ENCODE measurements at regions not wholly inside any gene's neighbourhood (a gene's known extent, or its start where the extent isn't known, plus 50 kb on each side); places are given as distances from the start of the nearest gene placed in this dataset.

DNA sequence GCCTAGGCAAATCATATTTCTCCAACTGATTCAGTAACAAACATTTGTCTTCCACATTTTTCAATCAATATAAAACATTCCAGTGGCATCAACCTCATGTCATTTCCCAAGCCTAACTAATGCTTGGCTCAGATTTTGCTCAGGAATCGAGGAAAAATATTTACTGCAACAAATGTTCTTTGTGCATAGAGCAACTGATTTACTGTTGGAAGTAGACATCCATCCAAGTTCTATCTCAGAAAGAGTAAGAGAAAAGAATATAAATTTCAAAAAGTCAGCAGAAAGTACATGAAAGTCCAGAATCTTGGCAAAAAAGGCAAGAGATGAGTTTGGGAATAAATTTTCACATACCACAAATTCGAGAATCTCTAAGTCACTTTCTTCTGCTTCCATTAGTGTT, 2245.0 kb upstream of the RAG2 start:
- Histone ChIP-seq H3K4me1 (ENCODE audit: control insufficient read depth in 1 of 2, insufficient read depth in 2 of 2, low read length in 2 of 2) (no peaks in the 10 kb centered on the region), H4K20me1 (ENCODE audit: insufficient read depth) (no peaks in the 10 kb centered on the region), H3K27ac (ENCODE audit: low read depth, low read length) (no peak overlapping the region), H3K36me3 (ENCODE audit: control insufficient read depth in 1 of 2, insufficient read depth in 2 of 2, low read length in 2 of 2) (no peaks in the 10 kb centered on the region), H3K4me3 (replicated peaks in 1 of 2; ENCODE audit: low read depth in 1 of 2, low read length in 2 of 2) (no peak overlapping the region), H3K4me2 (ENCODE audit: low read length) (no peak overlapping the region), H3K9ac (ENCODE audit: low read length) (no peak overlapping the region), H3K27me3 (ENCODE audit: insufficient read depth, low read length) (no peaks in the 10 kb centered on the region), H3K9me2 (ENCODE audit: insufficient read depth) (no peaks in the 10 kb centered on the region), H2AFZ (ENCODE audit: low read depth, low read length, poor library complexity, severe bottlenecking) (no peak overlapping the region), H3K79me2 (ENCODE audit: insufficient read depth, low read length) (no peaks in the 10 kb centered on the region), H3K9me3 (ENCODE audit: control insufficient read depth in 1 of 2, insufficient read depth in 1 of 2, low read depth in 1 of 2, low read length in 2 of 2) (peaks cover 4 to 12% of the 10 kb centered on the region in 2 experiments; a peak in 2 of 4 replicates)
- ATAC-seq = no peak
- TF ChIP-seq, protein P1, sequence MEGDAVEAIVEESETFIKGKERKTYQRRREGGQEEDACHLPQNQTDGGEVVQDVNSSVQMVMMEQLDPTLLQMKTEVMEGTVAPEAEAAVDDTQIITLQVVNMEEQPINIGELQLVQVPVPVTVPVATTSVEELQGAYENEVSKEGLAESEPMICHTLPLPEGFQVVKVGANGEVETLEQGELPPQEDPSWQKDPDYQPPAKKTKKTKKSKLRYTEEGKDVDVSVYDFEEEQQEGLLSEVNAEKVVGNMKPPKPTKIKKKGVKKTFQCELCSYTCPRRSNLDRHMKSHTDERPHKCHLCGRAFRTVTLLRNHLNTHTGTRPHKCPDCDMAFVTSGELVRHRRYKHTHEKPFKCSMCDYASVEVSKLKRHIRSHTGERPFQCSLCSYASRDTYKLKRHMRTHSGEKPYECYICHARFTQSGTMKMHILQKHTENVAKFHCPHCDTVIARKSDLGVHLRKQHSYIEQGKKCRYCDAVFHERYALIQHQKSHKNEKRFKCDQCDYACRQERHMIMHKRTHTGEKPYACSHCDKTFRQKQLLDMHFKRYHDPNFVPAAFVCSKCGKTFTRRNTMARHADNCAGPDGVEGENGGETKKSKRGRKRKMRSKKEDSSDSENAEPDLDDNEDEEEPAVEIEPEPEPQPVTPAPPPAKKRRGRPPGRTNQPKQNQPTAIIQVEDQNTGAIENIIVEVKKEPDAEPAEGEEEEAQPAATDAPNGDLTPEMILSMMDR (IDR thresholded peaks at IDR 0.05 in 2 of 3, conservative IDR thresholded peaks at IDR 0.05 in 1 of 3; ENCODE audit: borderline replicate concordance in 1 of 3, insufficient read depth in 1 of 3, low read depth in 2 of 3, low read length in 2 of 3) = no peak
- TF ChIP-seq ZNF274 (IDR thresholded peaks at IDR 0.05; ENCODE audit: low read depth, low read length) (no peak), ELF1 (IDR thresholded peaks at IDR 0.05; ENCODE audit: borderline replicate concordance, low read depth) (no peak), EGR1 (IDR thresholded peaks at IDR 0.05; ENCODE audit: low read depth) (no peak), CBX3 (IDR thresholded peaks at IDR 0.05; ENCODE audit: low read depth) (no peak), EZH2phosphoT487 (IDR thresholded peaks at IDR 0.05; ENCODE audit: borderline replicate concordance) (no peak), YY1 (IDR thresholded peaks at IDR 0.05; ENCODE audit: extremely low read depth, insufficient replicate concordance, low read depth, low read length) (no peak), EZH2 (IDR thresholded peaks at IDR 0.05) (no peak), POLR2AphosphoS5 (IDR thresholded peaks at IDR 0.05; ENCODE audit: low read depth, low read length) (no peak), SRF (IDR thresholded peaks at IDR 0.05; ENCODE audit: low read depth) (no peak), POLR2A (IDR thresholded peaks at IDR 0.05; ENCODE audit: borderline replicate concordance, extremely low read depth, insufficient read depth, insufficient read length) (no peak), FOSL1 (IDR thresholded peaks at IDR 0.05; ENCODE audit: low read depth) (no peak), SIN3A (IDR thresholded peaks at IDR 0.05; ENCODE audit: low read depth) (no peak), CEBPB (IDR thresholded peaks at IDR 0.05; ENCODE audit: low read depth) (no peak), ZFX (IDR thresholded peaks at IDR 0.05) (no peak), TCF7L2 (IDR thresholded peaks at IDR 0.05; ENCODE audit: borderline replicate concordance, extremely low read depth, insufficient read depth, insufficient read length) (no peak)
- TF ChIP-seq, protein P2, sequence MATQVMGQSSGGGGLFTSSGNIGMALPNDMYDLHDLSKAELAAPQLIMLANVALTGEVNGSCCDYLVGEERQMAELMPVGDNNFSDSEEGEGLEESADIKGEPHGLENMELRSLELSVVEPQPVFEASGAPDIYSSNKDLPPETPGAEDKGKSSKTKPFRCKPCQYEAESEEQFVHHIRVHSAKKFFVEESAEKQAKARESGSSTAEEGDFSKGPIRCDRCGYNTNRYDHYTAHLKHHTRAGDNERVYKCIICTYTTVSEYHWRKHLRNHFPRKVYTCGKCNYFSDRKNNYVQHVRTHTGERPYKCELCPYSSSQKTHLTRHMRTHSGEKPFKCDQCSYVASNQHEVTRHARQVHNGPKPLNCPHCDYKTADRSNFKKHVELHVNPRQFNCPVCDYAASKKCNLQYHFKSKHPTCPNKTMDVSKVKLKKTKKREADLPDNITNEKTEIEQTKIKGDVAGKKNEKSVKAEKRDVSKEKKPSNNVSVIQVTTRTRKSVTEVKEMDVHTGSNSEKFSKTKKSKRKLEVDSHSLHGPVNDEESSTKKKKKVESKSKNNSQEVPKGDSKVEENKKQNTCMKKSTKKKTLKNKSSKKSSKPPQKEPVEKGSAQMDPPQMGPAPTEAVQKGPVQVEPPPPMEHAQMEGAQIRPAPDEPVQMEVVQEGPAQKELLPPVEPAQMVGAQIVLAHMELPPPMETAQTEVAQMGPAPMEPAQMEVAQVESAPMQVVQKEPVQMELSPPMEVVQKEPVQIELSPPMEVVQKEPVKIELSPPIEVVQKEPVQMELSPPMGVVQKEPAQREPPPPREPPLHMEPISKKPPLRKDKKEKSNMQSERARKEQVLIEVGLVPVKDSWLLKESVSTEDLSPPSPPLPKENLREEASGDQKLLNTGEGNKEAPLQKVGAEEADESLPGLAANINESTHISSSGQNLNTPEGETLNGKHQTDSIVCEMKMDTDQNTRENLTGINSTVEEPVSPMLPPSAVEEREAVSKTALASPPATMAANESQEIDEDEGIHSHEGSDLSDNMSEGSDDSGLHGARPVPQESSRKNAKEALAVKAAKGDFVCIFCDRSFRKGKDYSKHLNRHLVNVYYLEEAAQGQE (IDR thresholded peaks at IDR 0.05; ENCODE audit: low read depth) = no peak
- TF ChIP-seq, protein P3, sequence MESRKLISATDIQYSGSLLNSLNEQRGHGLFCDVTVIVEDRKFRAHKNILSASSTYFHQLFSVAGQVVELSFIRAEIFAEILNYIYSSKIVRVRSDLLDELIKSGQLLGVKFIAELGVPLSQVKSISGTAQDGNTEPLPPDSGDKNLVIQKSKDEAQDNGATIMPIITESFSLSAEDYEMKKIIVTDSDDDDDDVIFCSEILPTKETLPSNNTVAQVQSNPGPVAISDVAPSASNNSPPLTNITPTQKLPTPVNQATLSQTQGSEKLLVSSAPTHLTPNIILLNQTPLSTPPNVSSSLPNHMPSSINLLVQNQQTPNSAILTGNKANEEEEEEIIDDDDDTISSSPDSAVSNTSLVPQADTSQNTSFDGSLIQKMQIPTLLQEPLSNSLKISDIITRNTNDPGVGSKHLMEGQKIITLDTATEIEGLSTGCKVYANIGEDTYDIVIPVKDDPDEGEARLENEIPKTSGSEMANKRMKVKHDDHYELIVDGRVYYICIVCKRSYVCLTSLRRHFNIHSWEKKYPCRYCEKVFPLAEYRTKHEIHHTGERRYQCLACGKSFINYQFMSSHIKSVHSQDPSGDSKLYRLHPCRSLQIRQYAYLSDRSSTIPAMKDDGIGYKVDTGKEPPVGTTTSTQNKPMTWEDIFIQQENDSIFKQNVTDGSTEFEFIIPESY (IDR thresholded peaks at IDR 0.05; ENCODE audit: extremely low read depth, insufficient replicate concordance, low read length) = no peak
- TF ChIP-seq, protein P4, sequence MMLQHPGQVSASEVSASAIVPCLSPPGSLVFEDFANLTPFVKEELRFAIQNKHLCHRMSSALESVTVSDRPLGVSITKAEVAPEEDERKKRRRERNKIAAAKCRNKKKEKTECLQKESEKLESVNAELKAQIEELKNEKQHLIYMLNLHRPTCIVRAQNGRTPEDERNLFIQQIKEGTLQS (IDR thresholded peaks at IDR 0.05) = no peak
- TF ChIP-seq, protein P5, sequence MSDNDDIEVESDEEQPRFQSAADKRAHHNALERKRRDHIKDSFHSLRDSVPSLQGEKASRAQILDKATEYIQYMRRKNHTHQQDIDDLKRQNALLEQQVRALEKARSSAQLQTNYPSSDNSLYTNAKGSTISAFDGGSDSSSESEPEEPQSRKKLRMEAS (IDR thresholded peaks at IDR 0.05) = no peak
- no peak for DNase-seq (ENCODE audit: low read depth, low spot score)
- intact Hi-C loops (cut with micrococcal nuclease) = no loop called here
- ChIA-PET CTCF (no interaction called here), POLR2A (no interaction called here), RAD21 (ENCODE audit: low non-redundant PET in 1 of 2, low total read pairs in 2 of 2, uncharacterized antibody in 2 of 2, unreplicated experiment in 2 of 2) (no interaction called here)
- no TSS peak for BruUV-seq (replicated peaks)
